ENCODE measurements at regions not wholly inside any gene's neighbourhood (a gene's known extent, or its start where the extent isn't known, plus 50 kb on each side); places are given as distances from the start of the nearest gene placed in this dataset.

DNA sequence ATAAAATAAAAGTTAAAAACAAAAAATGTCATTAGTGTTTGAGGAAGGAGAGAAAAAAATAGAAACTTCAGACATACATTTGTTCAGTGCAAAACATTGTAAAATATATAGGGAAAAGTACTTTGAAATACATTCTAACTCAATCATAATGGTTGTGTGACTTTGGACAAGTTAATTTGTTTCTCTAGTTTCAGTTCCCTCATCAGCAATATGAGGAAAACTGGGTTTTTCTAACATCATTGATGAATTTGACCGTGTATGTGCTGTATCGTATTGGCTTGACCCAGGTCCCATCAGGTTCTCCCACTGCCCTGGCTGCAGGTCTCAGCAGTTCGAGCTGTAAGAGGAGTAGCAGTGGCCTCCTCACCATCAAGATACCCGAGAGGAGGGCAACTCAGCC lies 173.9 kb upstream of the ATF7IP start:
- CTCF ChIA-PET: no interaction called here
- H3K27ac Mint-ChIP-seq: no peak overlapping the region
- H3K4me3 Mint-ChIP-seq: no peak overlapping the region
- peaks cover 6% of the 10 kb centered on the region for H3K4me1 Mint-ChIP-seq
- H3K9me3 Mint-ChIP-seq: no peaks in the 10 kb centered on the region
- no peak for DNase-seq (ENCODE audit: low spot score)
- POLR2A ChIA-PET: interaction anchor here (0.6 kb wide), 1 partner anchor 172 kb away, joined by 8 read pairs; no protein-coding TSS in a partner anchor
- H3K27me3 Mint-ChIP-seq (ENCODE audit: low read depth): no peaks in the 10 kb centered on the region
- no peaks in the 10 kb centered on the region for H3K36me3 Mint-ChIP-seq
- no peak for ATAC-seq
- TF ChIP-seq TEAD1 (CRISPR knock-in tag; IDR thresholded peaks at IDR 0.05): no peak
- TF ChIP-seq ZNF138 (CRISPR knock-in tag; conservative IDR thresholded peaks at IDR 0.05): no peak
- TF ChIP-seq, protein P1, sequence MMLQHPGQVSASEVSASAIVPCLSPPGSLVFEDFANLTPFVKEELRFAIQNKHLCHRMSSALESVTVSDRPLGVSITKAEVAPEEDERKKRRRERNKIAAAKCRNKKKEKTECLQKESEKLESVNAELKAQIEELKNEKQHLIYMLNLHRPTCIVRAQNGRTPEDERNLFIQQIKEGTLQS (CRISPR knock-in tag; conservative IDR thresholded peaks at IDR 0.05): no peak
- no peak for TF ChIP-seq PRRX2 (CRISPR knock-in tag; IDR thresholded peaks at IDR 0.05)
- TF ChIP-seq, protein P2, sequence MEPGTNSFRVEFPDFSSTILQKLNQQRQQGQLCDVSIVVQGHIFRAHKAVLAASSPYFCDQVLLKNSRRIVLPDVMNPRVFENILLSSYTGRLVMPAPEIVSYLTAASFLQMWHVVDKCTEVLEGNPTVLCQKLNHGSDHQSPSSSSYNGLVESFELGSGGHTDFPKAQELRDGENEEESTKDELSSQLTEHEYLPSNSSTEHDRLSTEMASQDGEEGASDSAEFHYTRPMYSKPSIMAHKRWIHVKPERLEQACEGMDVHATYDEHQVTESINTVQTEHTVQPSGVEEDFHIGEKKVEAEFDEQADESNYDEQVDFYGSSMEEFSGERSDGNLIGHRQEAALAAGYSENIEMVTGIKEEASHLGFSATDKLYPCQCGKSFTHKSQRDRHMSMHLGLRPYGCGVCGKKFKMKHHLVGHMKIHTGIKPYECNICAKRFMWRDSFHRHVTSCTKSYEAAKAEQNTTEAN (CRISPR knock-in tag; IDR thresholded peaks at IDR 0.05): no peak
- TF ChIP-seq, protein P3, sequence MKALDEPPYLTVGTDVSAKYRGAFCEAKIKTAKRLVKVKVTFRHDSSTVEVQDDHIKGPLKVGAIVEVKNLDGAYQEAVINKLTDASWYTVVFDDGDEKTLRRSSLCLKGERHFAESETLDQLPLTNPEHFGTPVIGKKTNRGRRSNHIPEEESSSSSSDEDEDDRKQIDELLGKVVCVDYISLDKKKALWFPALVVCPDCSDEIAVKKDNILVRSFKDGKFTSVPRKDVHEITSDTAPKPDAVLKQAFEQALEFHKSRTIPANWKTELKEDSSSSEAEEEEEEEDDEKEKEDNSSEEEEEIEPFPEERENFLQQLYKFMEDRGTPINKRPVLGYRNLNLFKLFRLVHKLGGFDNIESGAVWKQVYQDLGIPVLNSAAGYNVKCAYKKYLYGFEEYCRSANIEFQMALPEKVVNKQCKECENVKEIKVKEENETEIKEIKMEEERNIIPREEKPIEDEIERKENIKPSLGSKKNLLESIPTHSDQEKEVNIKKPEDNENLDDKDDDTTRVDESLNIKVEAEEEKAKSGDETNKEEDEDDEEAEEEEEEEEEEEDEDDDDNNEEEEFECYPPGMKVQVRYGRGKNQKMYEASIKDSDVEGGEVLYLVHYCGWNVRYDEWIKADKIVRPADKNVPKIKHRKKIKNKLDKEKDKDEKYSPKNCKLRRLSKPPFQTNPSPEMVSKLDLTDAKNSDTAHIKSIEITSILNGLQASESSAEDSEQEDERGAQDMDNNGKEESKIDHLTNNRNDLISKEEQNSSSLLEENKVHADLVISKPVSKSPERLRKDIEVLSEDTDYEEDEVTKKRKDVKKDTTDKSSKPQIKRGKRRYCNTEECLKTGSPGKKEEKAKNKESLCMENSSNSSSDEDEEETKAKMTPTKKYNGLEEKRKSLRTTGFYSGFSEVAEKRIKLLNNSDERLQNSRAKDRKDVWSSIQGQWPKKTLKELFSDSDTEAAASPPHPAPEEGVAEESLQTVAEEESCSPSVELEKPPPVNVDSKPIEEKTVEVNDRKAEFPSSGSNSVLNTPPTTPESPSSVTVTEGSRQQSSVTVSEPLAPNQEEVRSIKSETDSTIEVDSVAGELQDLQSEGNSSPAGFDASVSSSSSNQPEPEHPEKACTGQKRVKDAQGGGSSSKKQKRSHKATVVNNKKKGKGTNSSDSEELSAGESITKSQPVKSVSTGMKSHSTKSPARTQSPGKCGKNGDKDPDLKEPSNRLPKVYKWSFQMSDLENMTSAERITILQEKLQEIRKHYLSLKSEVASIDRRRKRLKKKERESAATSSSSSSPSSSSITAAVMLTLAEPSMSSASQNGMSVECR (CRISPR knock-in tag; IDR thresholded peaks at IDR 0.05; ENCODE audit: borderline replicate concordance): no peak
- no peak for TF ChIP-seq ZNF317 (CRISPR knock-in tag; IDR thresholded peaks at IDR 0.05; ENCODE audit: borderline replicate concordance, low read depth)
- TF ChIP-seq, protein P4, sequence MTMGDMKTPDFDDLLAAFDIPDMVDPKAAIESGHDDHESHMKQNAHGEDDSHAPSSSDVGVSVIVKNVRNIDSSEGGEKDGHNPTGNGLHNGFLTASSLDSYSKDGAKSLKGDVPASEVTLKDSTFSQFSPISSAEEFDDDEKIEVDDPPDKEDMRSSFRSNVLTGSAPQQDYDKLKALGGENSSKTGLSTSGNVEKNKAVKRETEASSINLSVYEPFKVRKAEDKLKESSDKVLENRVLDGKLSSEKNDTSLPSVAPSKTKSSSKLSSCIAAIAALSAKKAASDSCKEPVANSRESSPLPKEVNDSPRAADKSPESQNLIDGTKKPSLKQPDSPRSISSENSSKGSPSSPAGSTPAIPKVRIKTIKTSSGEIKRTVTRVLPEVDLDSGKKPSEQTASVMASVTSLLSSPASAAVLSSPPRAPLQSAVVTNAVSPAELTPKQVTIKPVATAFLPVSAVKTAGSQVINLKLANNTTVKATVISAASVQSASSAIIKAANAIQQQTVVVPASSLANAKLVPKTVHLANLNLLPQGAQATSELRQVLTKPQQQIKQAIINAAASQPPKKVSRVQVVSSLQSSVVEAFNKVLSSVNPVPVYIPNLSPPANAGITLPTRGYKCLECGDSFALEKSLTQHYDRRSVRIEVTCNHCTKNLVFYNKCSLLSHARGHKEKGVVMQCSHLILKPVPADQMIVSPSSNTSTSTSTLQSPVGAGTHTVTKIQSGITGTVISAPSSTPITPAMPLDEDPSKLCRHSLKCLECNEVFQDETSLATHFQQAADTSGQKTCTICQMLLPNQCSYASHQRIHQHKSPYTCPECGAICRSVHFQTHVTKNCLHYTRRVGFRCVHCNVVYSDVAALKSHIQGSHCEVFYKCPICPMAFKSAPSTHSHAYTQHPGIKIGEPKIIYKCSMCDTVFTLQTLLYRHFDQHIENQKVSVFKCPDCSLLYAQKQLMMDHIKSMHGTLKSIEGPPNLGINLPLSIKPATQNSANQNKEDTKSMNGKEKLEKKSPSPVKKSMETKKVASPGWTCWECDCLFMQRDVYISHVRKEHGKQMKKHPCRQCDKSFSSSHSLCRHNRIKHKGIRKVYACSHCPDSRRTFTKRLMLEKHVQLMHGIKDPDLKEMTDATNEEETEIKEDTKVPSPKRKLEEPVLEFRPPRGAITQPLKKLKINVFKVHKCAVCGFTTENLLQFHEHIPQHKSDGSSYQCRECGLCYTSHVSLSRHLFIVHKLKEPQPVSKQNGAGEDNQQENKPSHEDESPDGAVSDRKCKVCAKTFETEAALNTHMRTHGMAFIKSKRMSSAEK (CRISPR knock-in tag; IDR thresholded peaks at IDR 0.05; ENCODE audit: borderline replicate concordance): no peak
- TF ChIP-seq, protein P5, sequence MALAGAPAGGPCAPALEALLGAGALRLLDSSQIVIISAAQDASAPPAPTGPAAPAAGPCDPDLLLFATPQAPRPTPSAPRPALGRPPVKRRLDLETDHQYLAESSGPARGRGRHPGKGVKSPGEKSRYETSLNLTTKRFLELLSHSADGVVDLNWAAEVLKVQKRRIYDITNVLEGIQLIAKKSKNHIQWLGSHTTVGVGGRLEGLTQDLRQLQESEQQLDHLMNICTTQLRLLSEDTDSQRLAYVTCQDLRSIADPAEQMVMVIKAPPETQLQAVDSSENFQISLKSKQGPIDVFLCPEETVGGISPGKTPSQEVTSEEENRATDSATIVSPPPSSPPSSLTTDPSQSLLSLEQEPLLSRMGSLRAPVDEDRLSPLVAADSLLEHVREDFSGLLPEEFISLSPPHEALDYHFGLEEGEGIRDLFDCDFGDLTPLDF (CRISPR knock-in tag; IDR thresholded peaks at IDR 0.05): no peak
- TF ChIP-seq, protein P6, sequence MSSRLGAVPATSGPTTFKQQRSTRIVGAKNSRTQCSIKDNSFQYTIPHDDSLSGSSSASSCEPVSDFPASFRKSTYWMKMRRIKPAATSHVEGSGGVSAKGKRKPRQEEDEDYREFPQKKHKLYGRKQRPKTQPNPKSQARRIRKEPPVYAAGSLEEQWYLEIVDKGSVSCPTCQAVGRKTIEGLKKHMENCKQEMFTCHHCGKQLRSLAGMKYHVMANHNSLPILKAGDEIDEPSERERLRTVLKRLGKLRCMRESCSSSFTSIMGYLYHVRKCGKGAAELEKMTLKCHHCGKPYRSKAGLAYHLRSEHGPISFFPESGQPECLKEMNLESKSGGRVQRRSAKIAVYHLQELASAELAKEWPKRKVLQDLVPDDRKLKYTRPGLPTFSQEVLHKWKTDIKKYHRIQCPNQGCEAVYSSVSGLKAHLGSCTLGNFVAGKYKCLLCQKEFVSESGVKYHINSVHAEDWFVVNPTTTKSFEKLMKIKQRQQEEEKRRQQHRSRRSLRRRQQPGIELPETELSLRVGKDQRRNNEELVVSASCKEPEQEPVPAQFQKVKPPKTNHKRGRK (CRISPR knock-in tag; IDR thresholded peaks at IDR 0.05; ENCODE audit: borderline replicate concordance): no peak
- TF ChIP-seq, protein P7, sequence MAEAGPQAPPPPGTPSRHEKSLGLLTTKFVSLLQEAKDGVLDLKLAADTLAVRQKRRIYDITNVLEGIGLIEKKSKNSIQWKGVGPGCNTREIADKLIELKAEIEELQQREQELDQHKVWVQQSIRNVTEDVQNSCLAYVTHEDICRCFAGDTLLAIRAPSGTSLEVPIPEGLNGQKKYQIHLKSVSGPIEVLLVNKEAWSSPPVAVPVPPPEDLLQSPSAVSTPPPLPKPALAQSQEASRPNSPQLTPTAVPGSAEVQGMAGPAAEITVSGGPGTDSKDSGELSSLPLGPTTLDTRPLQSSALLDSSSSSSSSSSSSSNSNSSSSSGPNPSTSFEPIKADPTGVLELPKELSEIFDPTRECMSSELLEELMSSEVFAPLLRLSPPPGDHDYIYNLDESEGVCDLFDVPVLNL (CRISPR knock-in tag; IDR thresholded peaks at IDR 0.05; ENCODE audit: borderline replicate concordance, low read depth): no peak
- no peak for TF ChIP-seq ZNF263 (CRISPR knock-in tag; IDR thresholded peaks at IDR 0.05; ENCODE audit: low read depth)
- TF ChIP-seq GRHL2 (CRISPR knock-in tag; IDR thresholded peaks at IDR 0.05; ENCODE audit: insufficient replicate concordance, severe bottlenecking): no peak
- TF ChIP-seq JUN (CRISPR knock-in tag; IDR thresholded peaks at IDR 0.05): no peak
- TF ChIP-seq, protein P8, sequence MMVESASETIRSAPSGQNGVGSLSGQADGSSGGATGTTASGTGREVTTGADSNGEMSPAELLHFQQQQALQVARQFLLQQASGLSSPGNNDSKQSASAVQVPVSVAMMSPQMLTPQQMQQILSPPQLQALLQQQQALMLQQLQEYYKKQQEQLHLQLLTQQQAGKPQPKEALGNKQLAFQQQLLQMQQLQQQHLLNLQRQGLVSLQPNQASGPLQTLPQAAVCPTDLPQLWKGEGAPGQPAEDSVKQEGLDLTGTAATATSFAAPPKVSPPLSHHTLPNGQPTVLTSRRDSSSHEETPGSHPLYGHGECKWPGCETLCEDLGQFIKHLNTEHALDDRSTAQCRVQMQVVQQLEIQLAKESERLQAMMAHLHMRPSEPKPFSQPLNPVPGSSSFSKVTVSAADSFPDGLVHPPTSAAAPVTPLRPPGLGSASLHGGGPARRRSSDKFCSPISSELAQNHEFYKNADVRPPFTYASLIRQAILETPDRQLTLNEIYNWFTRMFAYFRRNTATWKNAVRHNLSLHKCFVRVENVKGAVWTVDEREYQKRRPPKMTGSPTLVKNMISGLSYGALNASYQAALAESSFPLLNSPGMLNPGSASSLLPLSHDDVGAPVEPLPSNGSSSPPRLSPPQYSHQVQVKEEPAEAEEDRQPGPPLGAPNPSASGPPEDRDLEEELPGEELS (CRISPR knock-in tag; IDR thresholded peaks at IDR 0.05): no peak
- no peak for TF ChIP-seq SMAD4 (CRISPR knock-in tag; IDR thresholded peaks at IDR 0.05)
- TF ChIP-seq, protein P9, sequence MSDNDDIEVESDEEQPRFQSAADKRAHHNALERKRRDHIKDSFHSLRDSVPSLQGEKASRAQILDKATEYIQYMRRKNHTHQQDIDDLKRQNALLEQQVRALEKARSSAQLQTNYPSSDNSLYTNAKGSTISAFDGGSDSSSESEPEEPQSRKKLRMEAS (CRISPR knock-in tag; IDR thresholded peaks at IDR 0.05): no peak
